ENCODE measurements at regions not wholly inside any gene's neighbourhood (a gene's known extent, or its start where the extent isn't known, plus 50 kb on each side); places are given as distances from the start of the nearest gene placed in this dataset.

DNA sequence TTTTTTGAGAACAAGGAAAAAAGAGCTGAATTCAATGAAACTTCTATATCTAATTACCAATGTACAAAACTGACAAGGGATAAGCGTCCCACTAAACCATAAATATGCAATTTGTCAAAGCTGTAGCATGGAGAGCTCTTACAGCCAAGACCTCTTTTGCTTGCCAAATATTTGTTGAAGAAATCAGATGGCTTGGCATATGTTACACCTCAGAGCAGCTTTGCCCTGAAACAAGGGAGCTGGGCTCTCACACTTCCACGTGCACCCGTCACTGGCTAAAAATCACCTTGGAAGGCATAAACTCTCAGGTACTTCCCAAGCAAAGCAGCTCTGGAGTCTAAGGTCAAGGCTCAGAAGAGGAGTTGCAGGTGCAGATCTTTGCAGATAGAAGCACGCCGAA is 324.7 kb upstream of the SLCO3A1 start:
- TF ChIP-seq CTCF (IDR thresholded peaks at IDR 0.05; ENCODE audit: borderline replicate concordance, control extremely low read depth, extremely low read depth, insufficient read depth, missing control alignments) = no peak
- in situ Hi-C loops (cut with MboI; ENCODE audit: low sequenced_read_pairs, unreplicated experiment) = no loop called here
- no peak for DNase-seq (ENCODE audit: low spot score)

DNA sequence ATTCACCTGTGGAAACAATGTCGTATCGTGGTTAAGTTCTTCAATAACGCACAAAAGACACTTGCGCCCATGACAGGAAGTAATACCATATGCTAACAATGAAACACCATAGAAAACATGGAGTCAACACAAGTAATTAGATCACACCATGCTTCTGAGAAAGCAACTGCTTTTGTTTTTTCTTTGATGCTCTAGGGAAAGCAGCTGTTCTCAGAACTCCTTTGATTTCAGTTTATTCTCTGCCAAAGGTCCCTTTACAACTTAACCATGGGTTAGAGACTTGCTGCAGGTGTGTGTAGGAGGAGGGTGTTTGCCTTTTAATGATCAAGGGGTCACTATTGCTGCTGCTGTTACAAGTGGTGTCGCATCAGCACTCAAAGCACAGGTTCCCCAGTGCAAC is 324.0 kb upstream of the SLCO3A1 start:
- no peak for TF ChIP-seq CTCF (IDR thresholded peaks at IDR 0.05; ENCODE audit: borderline replicate concordance, control extremely low read depth, extremely low read depth, insufficient read depth, missing control alignments)
- no peak for DNase-seq (ENCODE audit: low spot score)
- in situ Hi-C loops (cut with MboI; ENCODE audit: low sequenced_read_pairs, unreplicated experiment) = no loop called here

DNA sequence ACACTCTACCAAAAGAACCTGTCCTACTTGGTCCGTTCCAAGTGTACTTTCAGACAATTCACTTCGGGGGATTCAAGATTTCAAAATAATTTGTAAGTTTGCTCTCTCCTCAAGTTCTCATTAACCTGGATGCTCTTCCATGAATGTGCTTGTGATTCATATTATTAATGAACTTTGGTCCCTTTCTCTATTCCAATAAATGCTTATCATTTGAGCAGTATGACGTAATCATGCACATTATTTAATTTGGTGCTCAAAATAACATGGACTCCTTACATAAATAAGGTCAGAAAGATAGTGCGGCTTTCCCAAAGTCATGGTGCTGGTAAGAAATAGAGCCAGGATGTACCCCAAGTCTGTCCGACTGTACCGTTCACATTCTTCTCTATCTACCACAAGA is 323.2 kb upstream of the SLCO3A1 start:
- no peak for DNase-seq (ENCODE audit: low spot score)
- in situ Hi-C loops (cut with MboI; ENCODE audit: low sequenced_read_pairs, unreplicated experiment) = no loop called here
- TF ChIP-seq CTCF (IDR thresholded peaks at IDR 0.05; ENCODE audit: borderline replicate concordance, control extremely low read depth, extremely low read depth, insufficient read depth, missing control alignments) = no peak

- DNase-seq (ENCODE audit: low spot score) = no peak
- in situ Hi-C loops (cut with MboI; ENCODE audit: low sequenced_read_pairs, unreplicated experiment) = no loop called here
- TF ChIP-seq CTCF (IDR thresholded peaks at IDR 0.05; ENCODE audit: borderline replicate concordance, control extremely low read depth, extremely low read depth, insufficient read depth, missing control alignments) = no peak
Observed at GRCh38 chr15:91530956-91531582, 322.4 kb upstream of the SLCO3A1 start.

GRCh38 chr15:91534235-91534634 is 319.3 kb upstream of the SLCO3A1 start:
- TF ChIP-seq CTCF (IDR thresholded peaks at IDR 0.05; ENCODE audit: borderline replicate concordance, control extremely low read depth, extremely low read depth, insufficient read depth, missing control alignments) = no peak
- in situ Hi-C loops (cut with MboI; ENCODE audit: low sequenced_read_pairs, unreplicated experiment) = no loop called here
- DNase-seq (ENCODE audit: low spot score) = no peak

GRCh38 chr15:91534976-91535375 is 318.5 kb upstream of the SLCO3A1 start:
- no peak for DNase-seq (ENCODE audit: low spot score)
- in situ Hi-C loops (cut with MboI; ENCODE audit: low sequenced_read_pairs, unreplicated experiment) = no loop called here
- no peak for TF ChIP-seq CTCF (IDR thresholded peaks at IDR 0.05; ENCODE audit: borderline replicate concordance, control extremely low read depth, extremely low read depth, insufficient read depth, missing control alignments)

Measured in GM13976 (cell line).